Heart left ventricle (tissue), 13 donors: ENCODE measurements at regions not wholly inside any gene's neighbourhood (a gene's known extent, or its start where the extent isn't known, plus 50 kb on each side); places are given as distances from the start of the nearest gene placed in this dataset.

Experiments
- POLR2A ChIP-seq, 2 donors: fragments of 450-650 bp; IDR thresholded peaks; one replicate each; pipeline ENCODE4 v1.6.1; 2017; ENCODE audit warnings: antibody characterized with exemption in 2 of 2, mild to moderate bottlenecking in 2 of 2, moderate library complexity in 2 of 2
- TF ChIP-seq, protein P1 (sequence below), 12 donors: fragments of 200-600 bp; sonication (generic) in 4 of 12; IDR thresholded peaks; one replicate each; pipeline versions ENCODE4 v1.5.0 to v1.8.0; 2018 to 2022; ENCODE audit warnings: antibody characterized with exemption in 12 of 12, mild to moderate bottlenecking in 5 of 12
- donor health status: ischemic (EF 13 %, LVEDD 7.1; RV severe dilation, severe dysfunction).
- donor health status: DM: no; HTN: yes; CAD: no.
- donor health status: DM: no; HTN: no; CAD: no.
- donor health status: ischemic (EF 25% LVEDD 6.9; RV normal size, moderate dysfunction).
- donor health status: ischemic (EF 25% LVEDD 5.7; RV mildly dilated, moderate dysfunction).
- donor health status: ischemic (EF 35%, LVEDD 5.7; RV mildly dilated, moderate dysfunction).
- donor health status: nonischemic (EF 11% LVEDD 7.7; RV severe dilation, severe dysfunction).
- donor health status: DM: yes; HTN: yes; CAD: no.
- donor health status: PGD.
- donor health status: ischemic (EF 29% LVEDD 5.4; RV normal size, mild dysfunction).
- donor health status: nonischemic (EF 23%, LVEDD 6.1; RV moderate dilation, normal function).

DNA sequence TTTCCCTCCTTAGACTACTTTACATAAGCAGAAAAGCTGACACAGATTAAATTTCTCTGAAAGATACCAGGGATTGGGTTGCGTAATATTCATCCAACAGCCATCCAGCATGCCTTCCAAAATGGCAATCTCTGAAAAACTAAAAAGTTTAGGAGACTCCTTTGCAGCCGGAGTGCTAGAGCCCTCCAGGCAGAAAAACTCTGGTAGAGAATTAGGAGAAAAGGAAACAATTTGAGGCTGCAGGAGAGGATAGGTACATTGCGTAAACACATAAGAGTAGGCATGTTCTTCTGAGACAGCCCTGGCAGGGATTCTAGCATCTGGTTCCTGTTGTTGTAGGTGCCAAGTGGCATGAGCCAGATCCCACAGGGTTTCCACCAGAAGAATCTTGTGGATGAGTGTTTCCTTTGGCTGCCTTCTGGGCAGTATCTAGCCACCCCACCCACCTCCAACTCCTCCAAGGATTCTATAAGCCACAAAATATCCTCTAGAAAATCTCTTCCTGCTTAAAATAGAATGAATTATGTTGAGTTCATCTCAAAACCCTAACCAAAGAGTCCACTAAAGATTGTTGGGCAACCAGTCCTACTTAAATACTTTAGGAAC lies 402.4 kb downstream of the HGF start:
- TF ChIP-seq, protein P1, sequence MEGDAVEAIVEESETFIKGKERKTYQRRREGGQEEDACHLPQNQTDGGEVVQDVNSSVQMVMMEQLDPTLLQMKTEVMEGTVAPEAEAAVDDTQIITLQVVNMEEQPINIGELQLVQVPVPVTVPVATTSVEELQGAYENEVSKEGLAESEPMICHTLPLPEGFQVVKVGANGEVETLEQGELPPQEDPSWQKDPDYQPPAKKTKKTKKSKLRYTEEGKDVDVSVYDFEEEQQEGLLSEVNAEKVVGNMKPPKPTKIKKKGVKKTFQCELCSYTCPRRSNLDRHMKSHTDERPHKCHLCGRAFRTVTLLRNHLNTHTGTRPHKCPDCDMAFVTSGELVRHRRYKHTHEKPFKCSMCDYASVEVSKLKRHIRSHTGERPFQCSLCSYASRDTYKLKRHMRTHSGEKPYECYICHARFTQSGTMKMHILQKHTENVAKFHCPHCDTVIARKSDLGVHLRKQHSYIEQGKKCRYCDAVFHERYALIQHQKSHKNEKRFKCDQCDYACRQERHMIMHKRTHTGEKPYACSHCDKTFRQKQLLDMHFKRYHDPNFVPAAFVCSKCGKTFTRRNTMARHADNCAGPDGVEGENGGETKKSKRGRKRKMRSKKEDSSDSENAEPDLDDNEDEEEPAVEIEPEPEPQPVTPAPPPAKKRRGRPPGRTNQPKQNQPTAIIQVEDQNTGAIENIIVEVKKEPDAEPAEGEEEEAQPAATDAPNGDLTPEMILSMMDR (IDR thresholded peaks at IDR 0.05), result no peak
- no peak for TF ChIP-seq POLR2A (IDR thresholded peaks at IDR 0.05)
